ENCODE measurements at regions not wholly inside any gene's neighbourhood (a gene's known extent, or its start where the extent isn't known, plus 50 kb on each side); places are given as distances from the start of the nearest gene placed in this dataset.

GRCh38 chr2:16284941-16285625 is 344.7 kb downstream of the MYCN start:
- 92 to 93% methylated on average over 12 of the region's 12 CpGs for WGBS, 2 donors
- no peaks in the 10 kb centered on the region for H3K36me3 ChIP-seq (ENCODE audit: control insufficient read depth in 4 of 4, insufficient read depth in 4 of 4, low read length in 4 of 4)
- no peaks in the 10 kb centered on the region for H3K9me3 ChIP-seq (ENCODE audit: control insufficient read depth in 4 of 4, insufficient read depth in 3 of 4, low read length in 3 of 4)
- no peak for TF ChIP-seq CTCF (IDR thresholded peaks at IDR 0.05; ENCODE audit: control extremely low read depth, extremely low read depth)
- no peak overlapping the region for H3K4me3 ChIP-seq
- no peak for DNase-seq
- no peak for ATAC-seq (ENCODE audit: insufficient read depth, low FRiP score)
- no peaks in the 10 kb centered on the region for H3K27me3 ChIP-seq (ENCODE audit: control insufficient read depth in 3 of 3, insufficient read depth in 3 of 3, low read length in 2 of 3)
- no peak overlapping the region for H3K9ac ChIP-seq (ENCODE audit: insufficient read depth in 1 of 2, low read length in 2 of 2)
- H3K27ac ChIP-seq (ENCODE audit: low read depth in 1 of 2, low read length in 1 of 2): no peak overlapping the region
- no peaks in the 10 kb centered on the region for H3K4me1 ChIP-seq (ENCODE audit: control insufficient read depth in 5 of 5, insufficient read depth in 5 of 5, low read length in 5 of 5)

GRCh38 chr2:16283071-16283850 is 342.9 kb downstream of the MYCN start:
- H3K4me3 ChIP-seq: no peak overlapping the region
- ATAC-seq (ENCODE audit: insufficient read depth, low FRiP score) (no peak), DNase-seq (no peak)
- H3K27me3 ChIP-seq (ENCODE audit: control insufficient read depth in 3 of 3, insufficient read depth in 3 of 3, low read length in 2 of 3): no peaks in the 10 kb centered on the region
- 81 to 83% methylated on average over 10 of the region's 10 CpGs for WGBS, 2 donors
- no peaks in the 10 kb centered on the region for H3K9me3 ChIP-seq (ENCODE audit: control insufficient read depth in 4 of 4, insufficient read depth in 3 of 4, low read length in 3 of 4)
- H3K27ac ChIP-seq (ENCODE audit: low read depth in 1 of 2, low read length in 1 of 2): no peak overlapping the region
- TF ChIP-seq CTCF (IDR thresholded peaks at IDR 0.05; ENCODE audit: control extremely low read depth, extremely low read depth): no peak
- H3K4me1 ChIP-seq (ENCODE audit: control insufficient read depth in 5 of 5, insufficient read depth in 5 of 5, low read length in 5 of 5): no peaks in the 10 kb centered on the region
- no peaks in the 10 kb centered on the region for H3K36me3 ChIP-seq (ENCODE audit: control insufficient read depth in 4 of 4, insufficient read depth in 4 of 4, low read length in 4 of 4)
- no peak overlapping the region for H3K9ac ChIP-seq (ENCODE audit: insufficient read depth in 1 of 2, low read length in 2 of 2)

GRCh38 chr2:16282511-16282910 is 342.2 kb downstream of the MYCN start:
- H3K4me1 ChIP-seq (ENCODE audit: control insufficient read depth in 5 of 5, insufficient read depth in 5 of 5, low read length in 5 of 5): no peaks in the 10 kb centered on the region
- 77 to 81% methylated on average over 2 of the region's 2 CpGs for WGBS, 2 donors
- TF ChIP-seq CTCF (IDR thresholded peaks at IDR 0.05; ENCODE audit: control extremely low read depth, extremely low read depth): no peak
- no peak for DNase-seq
- H3K4me3 ChIP-seq: no peak overlapping the region
- no peak overlapping the region for H3K9ac ChIP-seq (ENCODE audit: insufficient read depth in 1 of 2, low read length in 2 of 2)
- H3K36me3 ChIP-seq (ENCODE audit: control insufficient read depth in 4 of 4, insufficient read depth in 4 of 4, low read length in 4 of 4): no peaks in the 10 kb centered on the region
- no peak for ATAC-seq (ENCODE audit: insufficient read depth, low FRiP score)
- no peak overlapping the region for H3K27ac ChIP-seq (ENCODE audit: low read depth in 1 of 2, low read length in 1 of 2)
- no peaks in the 10 kb centered on the region for H3K27me3 ChIP-seq (ENCODE audit: control insufficient read depth in 3 of 3, insufficient read depth in 3 of 3, low read length in 2 of 3)
- no peaks in the 10 kb centered on the region for H3K9me3 ChIP-seq (ENCODE audit: control insufficient read depth in 4 of 4, insufficient read depth in 3 of 4, low read length in 3 of 4)
